Lower leg skin (tissue), 4 donors: ENCODE measurements at regions not wholly inside any gene's neighbourhood (a gene's known extent, or its start where the extent isn't known, plus 50 kb on each side); places are given as distances from the start of the nearest gene placed in this dataset.

Experiments
- DNase-seq, 2 donors: peaks; one replicate each; pipeline ENCODE4 v3.0.0-alpha.2; 2019; ENCODE audit warnings: low spot score in 2 of 2
- H3K4me3 ChIP-seq: fragments of 200-600 bp; sonication (generic); 2 replicates; pipeline ENCODE4 v1.5.1; 2017; ENCODE audit warnings: mild to moderate bottlenecking, low read depth; ENCODE audit not compliant: poor library complexity, severe bottlenecking
- POLR2A ChIP-seq, 2 donors: fragments of 450-650 bp; IDR thresholded peaks; one replicate each; pipeline ENCODE4 v1.6.1; 2016 to 2017; ENCODE audit warnings: antibody characterized with exemption in 2 of 2, mild to moderate bottlenecking in 1 of 2, moderate library complexity in 1 of 2
- WGBS, 2 donors: methylation state at CpG; one replicate each; pipeline ENCODE4 v1.1.5; 2018; 5-methylcytosine and 5-hydroxymethylcytosine counted together
- intact Hi-C: fragments of 100-400 bp; cut with DNase I; formaldehyde crosslinking; loops from one replicate; pipeline ENCODE4 v1.15.0; 2023; ENCODE audit warnings: low total_unique reads
- TF ChIP-seq, protein P1 (sequence below), 3 donors: fragments of 450-650 bp; IDR thresholded peaks; one replicate each; pipeline ENCODE4 v1.5.1; 2016; ENCODE audit warnings: antibody characterized with exemption in 3 of 3, mild to moderate bottlenecking in 3 of 3, moderate library complexity in 2 of 3

DNA sequence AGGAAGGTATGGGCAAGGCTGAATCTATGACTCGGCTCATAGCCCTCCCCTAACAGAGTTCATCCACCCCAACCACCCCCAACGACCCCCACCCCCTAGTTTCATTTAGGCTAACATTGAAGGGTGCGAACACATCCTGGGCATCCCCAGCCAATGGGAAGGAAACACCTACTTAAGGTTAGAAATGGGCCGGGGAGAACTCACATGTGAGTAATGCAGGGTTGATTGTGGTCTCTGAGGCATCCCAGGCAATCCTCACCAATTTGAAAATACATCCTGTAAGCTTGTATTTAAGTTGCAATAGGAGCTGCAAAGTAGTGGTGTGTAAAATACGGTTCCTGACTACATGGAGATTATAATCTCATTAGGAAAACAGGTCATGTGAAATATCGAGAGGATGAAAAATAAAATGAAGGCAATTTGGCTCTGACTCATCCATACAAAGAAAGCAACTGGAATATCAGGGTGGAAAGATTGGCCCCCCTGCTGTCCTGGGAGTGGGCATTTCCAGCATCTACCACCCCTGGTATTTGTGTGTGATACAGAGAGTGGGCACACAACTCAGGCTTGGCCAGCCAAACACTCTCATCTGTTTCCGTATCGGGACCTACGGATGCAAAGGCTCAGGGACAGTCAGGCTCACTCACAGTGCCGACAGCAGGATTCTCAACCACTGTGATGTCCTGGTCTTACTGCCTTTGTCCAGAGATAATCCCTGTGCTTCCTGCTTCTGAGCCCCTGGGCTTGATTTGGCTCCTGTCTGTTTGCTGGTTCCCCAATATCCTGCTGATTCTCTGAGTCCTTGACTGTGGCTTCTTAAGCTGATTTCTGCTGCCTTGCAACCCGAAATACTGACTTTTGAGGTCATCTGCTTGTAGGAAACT is 90.0 kb upstream of the NCKAP5 start:
- no peak for DNase-seq
- WGBS, 2 donors: 74 to 80% methylated on average over 11 of the region's 11 CpGs
- no peak for TF ChIP-seq POLR2A (IDR thresholded peaks at IDR 0.05)
- TF ChIP-seq, protein P1, sequence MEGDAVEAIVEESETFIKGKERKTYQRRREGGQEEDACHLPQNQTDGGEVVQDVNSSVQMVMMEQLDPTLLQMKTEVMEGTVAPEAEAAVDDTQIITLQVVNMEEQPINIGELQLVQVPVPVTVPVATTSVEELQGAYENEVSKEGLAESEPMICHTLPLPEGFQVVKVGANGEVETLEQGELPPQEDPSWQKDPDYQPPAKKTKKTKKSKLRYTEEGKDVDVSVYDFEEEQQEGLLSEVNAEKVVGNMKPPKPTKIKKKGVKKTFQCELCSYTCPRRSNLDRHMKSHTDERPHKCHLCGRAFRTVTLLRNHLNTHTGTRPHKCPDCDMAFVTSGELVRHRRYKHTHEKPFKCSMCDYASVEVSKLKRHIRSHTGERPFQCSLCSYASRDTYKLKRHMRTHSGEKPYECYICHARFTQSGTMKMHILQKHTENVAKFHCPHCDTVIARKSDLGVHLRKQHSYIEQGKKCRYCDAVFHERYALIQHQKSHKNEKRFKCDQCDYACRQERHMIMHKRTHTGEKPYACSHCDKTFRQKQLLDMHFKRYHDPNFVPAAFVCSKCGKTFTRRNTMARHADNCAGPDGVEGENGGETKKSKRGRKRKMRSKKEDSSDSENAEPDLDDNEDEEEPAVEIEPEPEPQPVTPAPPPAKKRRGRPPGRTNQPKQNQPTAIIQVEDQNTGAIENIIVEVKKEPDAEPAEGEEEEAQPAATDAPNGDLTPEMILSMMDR (IDR thresholded peaks at IDR 0.05): no peak
- intact Hi-C loops: no loop called here
- no peak overlapping the region for H3K4me3 ChIP-seq

DNA sequence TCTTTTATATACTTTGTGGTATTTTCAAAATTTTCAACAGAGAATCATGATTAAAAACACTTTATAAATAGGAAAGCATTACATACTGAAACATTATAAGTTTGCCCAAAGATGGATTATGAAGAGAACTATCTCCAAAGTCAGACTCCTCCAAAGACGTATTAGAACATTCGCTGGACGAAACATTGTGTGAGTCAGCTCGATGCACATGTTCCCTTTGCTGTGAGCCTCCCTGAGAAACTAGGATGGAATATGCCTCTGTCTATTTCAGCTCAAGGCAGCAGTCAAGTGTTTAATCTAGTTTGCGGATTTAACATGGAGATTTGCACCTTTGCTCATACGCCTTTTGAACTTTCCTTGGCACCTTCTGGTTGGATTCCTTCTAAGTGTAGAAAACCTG is 92.2 kb upstream of the NCKAP5 start:
- DNase-seq: no peak
- intact Hi-C loops: no loop called here
- H3K4me3 ChIP-seq: no peak overlapping the region
- WGBS, 2 donors: 73 to 78% methylated on average over 6 of the region's 6 CpGs
- no peak for TF ChIP-seq POLR2A (IDR thresholded peaks at IDR 0.05)
- TF ChIP-seq, protein P1 (IDR thresholded peaks at IDR 0.05): no peak

DNA sequence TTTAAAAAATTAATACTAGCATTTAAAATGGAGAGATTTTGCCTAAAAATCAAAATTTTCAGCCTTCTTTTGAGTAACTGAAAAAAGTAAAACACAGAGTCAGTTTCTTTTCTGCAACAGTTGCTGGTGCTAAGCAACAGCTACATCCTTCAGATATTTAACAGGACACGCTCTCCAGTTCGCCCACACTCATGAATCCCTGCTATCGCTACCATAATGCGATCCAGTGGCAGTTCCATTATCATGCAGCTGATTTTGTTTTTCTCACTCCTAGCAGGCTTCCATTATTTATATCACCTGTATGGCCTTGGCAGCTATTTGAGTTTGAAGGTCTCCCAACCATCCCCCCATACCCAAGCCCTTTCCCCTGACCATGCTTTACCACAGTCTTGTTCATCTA is 93.1 kb upstream of the NCKAP5 start:
- 93 to 95% methylated on average over 4 of the region's 4 CpGs for WGBS, 2 donors

DNA sequence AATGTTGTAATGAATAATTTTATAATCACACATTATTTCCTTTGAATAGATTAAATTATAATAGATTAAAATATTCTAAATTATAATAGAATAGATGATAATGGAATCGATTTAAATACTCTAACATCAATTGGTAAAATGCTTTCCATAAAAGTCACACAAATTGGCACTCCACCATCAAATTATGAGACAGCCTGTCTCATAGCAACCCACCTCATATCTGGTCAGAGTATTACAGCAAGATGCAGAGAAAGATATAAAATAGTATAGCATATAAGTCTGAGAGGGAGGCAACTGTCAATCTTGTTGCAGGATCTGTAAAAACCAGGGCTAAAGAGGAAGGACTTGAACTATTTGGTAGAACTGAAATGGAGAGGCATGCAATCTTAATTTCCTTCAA is 98.4 kb upstream of the NCKAP5 start:
- no peak overlapping the region for H3K4me3 ChIP-seq
- WGBS, 2 donors: 92 to 94% methylated on average over 1 of the region's 1 CpG
- intact Hi-C loops: no loop called here
- no peak for DNase-seq
- TF ChIP-seq, protein P1 (IDR thresholded peaks at IDR 0.05): no peak
- TF ChIP-seq POLR2A (IDR thresholded peaks at IDR 0.05): no peak

More for the DNA sequence above, 93.1 kb upstream of the NCKAP5 start:
- TF ChIP-seq, protein P1 (IDR thresholded peaks at IDR 0.05): no peak
- no peak for TF ChIP-seq POLR2A (IDR thresholded peaks at IDR 0.05)
- intact Hi-C loops: no loop called here
- H3K4me3 ChIP-seq: no peak overlapping the region
- DNase-seq: no peak

DNA sequence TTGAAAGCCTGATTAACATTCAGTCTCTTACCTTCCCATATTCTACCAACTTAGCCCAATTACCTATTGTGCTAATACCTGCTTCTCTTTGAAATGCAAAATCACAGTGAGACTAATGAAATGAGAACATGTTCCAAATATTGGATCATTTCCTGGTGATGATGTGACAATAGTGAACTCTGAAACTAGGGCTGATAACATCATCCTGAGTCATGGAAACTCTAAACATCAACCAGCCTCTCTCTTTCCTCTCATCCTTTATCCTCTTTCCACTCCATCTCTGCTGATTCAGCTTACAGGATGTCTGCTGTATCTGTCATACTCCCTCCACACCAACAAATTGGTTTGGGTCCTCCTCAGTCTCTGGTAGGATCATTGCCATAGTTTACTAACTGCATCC is 98.8 kb upstream of the NCKAP5 start:
- DNase-seq: no peak

More for the DNA sequence above, 98.8 kb upstream of the NCKAP5 start:
- intact Hi-C loops: no loop called here
- H3K4me3 ChIP-seq: no peak overlapping the region
- TF ChIP-seq, protein P1 (IDR thresholded peaks at IDR 0.05): no peak
- no peak for TF ChIP-seq POLR2A (IDR thresholded peaks at IDR 0.05)
